Astrocyte (in vitro differentiated cells and primary cell): ENCODE measurements at regions not wholly inside any gene's neighbourhood (a gene's known extent, or its start where the extent isn't known, plus 50 kb on each side); places are given as distances from the start of the nearest gene placed in this dataset.

Experiments
- DNase-seq: peaks from one replicate; pipeline ENCODE4 v3.0.0-alpha.2; 2010; ENCODE audit warnings: low read depth
- FAIRE-seq: peaks from 2 replicates; lab custom pipeline; 2011; peaks lifted over from hg19 to GRCh38; lab: Jason Lieb, UNC
- H2AFZ ChIP-seq: 2 replicates; pipeline ENCODE4 v1.6.0; 2012; ENCODE audit warnings: low read depth, low read length, inconsistent platforms
- H3K27ac ChIP-seq: 2 replicates; pipeline ENCODE4 v1.5.1; 2011; ENCODE audit warnings: low read depth, low read length, inconsistent platforms
- H3K27me3 ChIP-seq: 2 replicates; pipeline ENCODE4 v1.6.0; 2011; ENCODE audit warnings: low read length, inconsistent platforms; ENCODE audit not compliant: insufficient read depth
- H3K36me3 ChIP-seq: 2 replicates; pipeline ENCODE4 v1.5.1; 2011; ENCODE audit warnings: low read length, inconsistent platforms; ENCODE audit not compliant: insufficient read depth
- H3K4me1 ChIP-seq: 2 replicates; pipeline ENCODE4 v1.5.1; 2011; ENCODE audit warnings: low read length, inconsistent platforms; ENCODE audit not compliant: insufficient read depth
- H3K4me2 ChIP-seq: 2 replicates; pipeline ENCODE4 v1.6.0; 2012; ENCODE audit warnings: low read length, inconsistent platforms
- H3K4me3 ChIP-seq: 2 replicates; pipeline ENCODE4 v1.5.1; 2011; ENCODE audit warnings: low read depth, mild to moderate bottlenecking, low read length, inconsistent platforms; ENCODE audit not compliant: insufficient read depth
- H3K79me2 ChIP-seq: 2 replicates; pipeline ENCODE4 v1.6.0; 2012; ENCODE audit warnings: mild to moderate bottlenecking, low read length, inconsistent platforms; ENCODE audit not compliant: insufficient read depth
- H3K9ac ChIP-seq: 2 replicates; pipeline ENCODE4 v1.6.0; 2012; ENCODE audit warnings: mild to moderate bottlenecking, low read length, inconsistent platforms
- H3K9me3 ChIP-seq: 2 replicates; pipeline ENCODE4 v1.5.1; 2012; ENCODE audit warnings: low read depth, mild to moderate bottlenecking, low read length, inconsistent platforms; ENCODE audit not compliant: insufficient read depth
- H4K20me1 ChIP-seq: 2 replicates; pipeline ENCODE4 v1.6.0; 2012; ENCODE audit warnings: low read length, inconsistent platforms; ENCODE audit not compliant: insufficient read depth
- H3K27ac Mint-ChIP-seq: one replicate; pipeline ENCODE4 v1.8.0; 2021; ENCODE audit warnings: mild to moderate bottlenecking, mixed read lengths; ENCODE audit not compliant: unreplicated experiment
- H3K27me3 Mint-ChIP-seq: one replicate; pipeline ENCODE4 v1.8.0; 2021; ENCODE audit warnings: low read depth, mixed read lengths; ENCODE audit not compliant: unreplicated experiment
- H3K36me3 Mint-ChIP-seq: one replicate; pipeline ENCODE4 v1.8.0; 2021; ENCODE audit warnings: low read depth, mixed read lengths; ENCODE audit not compliant: unreplicated experiment
- H3K4me1 Mint-ChIP-seq: one replicate; pipeline ENCODE4 v1.8.0; 2021; ENCODE audit warnings: low read depth, mixed read lengths; ENCODE audit not compliant: unreplicated experiment
- H3K4me3 Mint-ChIP-seq: one replicate; pipeline ENCODE4 v1.8.0; 2021; ENCODE audit warnings: mild to moderate bottlenecking, moderate library complexity, mixed read lengths; ENCODE audit not compliant: unreplicated experiment
- H3K9me3 Mint-ChIP-seq: one replicate; pipeline ENCODE4 v1.8.0; 2021; ENCODE audit warnings: mild to moderate bottlenecking, mixed read lengths; ENCODE audit not compliant: unreplicated experiment
- EZH2 ChIP-seq: IDR thresholded peaks from 2 replicates; pipeline ENCODE4 v1.6.1; 2012; ENCODE audit warnings: mild to moderate bottlenecking, low read length, inconsistent platforms; ENCODE audit not compliant: insufficient read depth
- TF ChIP-seq, protein P1 (sequence below): IDR thresholded peaks from 2 replicates; pipeline ENCODE4 v1.5.1; 2011; ENCODE audit warnings: low read depth, mild to moderate bottlenecking, inconsistent platforms, low read length, moderate library complexity; ENCODE audit not compliant: insufficient read depth

DNA sequence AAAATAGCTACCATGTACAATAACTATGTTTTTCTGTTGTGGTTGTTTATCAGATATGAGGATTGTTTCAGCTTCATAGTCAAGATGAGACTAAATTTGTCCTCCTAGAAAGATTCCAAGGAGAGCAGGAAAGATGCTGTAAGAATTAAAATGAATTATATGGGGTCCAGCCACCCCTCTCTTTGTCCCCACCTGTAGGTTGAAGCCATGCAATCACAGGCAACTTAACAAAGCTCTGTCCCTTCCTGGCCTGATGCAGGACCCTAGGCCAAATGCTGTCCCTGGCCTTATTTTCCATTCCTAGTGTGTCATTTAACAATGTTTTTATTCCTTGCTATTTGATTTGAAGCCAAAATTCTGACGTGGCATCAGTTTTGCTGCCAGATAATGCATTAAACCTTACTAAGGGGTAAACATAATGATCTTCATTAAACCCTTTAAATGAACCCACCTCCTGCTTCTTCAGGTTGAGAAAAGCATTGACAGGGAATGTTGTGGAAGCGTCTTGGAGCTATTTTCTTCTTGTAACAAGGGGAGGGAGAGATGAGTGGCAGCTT lies 240.9 kb upstream of the ZNF521 start:
- no peaks in the 10 kb centered on the region for H3K36me3 Mint-ChIP-seq
- Histone ChIP-seq H3K27ac (no peak overlapping the region), H3K36me3 (no peaks in the 10 kb centered on the region), H4K20me1 (no peaks in the 10 kb centered on the region), H3K4me2 (no peak overlapping the region), H2AFZ (no peak overlapping the region), H3K9ac (no peak overlapping the region), H3K79me2 (no peaks in the 10 kb centered on the region), H3K27me3 (no peaks in the 10 kb centered on the region), H3K4me1 (no peaks in the 10 kb centered on the region), H3K4me3 (no peak overlapping the region), H3K9me3 (no peaks in the 10 kb centered on the region)
- H3K4me3 Mint-ChIP-seq, result no peak overlapping the region
- FAIRE-seq (no peak), DNase-seq (no peak)
- H3K4me1 Mint-ChIP-seq, result peaks cover 8% of the 10 kb centered on the region
- no peak overlapping the region for H3K27ac Mint-ChIP-seq
- no peaks in the 10 kb centered on the region for H3K27me3 Mint-ChIP-seq
- H3K9me3 Mint-ChIP-seq, result peaks cover 2% of the 10 kb centered on the region
- TF ChIP-seq, protein P1, sequence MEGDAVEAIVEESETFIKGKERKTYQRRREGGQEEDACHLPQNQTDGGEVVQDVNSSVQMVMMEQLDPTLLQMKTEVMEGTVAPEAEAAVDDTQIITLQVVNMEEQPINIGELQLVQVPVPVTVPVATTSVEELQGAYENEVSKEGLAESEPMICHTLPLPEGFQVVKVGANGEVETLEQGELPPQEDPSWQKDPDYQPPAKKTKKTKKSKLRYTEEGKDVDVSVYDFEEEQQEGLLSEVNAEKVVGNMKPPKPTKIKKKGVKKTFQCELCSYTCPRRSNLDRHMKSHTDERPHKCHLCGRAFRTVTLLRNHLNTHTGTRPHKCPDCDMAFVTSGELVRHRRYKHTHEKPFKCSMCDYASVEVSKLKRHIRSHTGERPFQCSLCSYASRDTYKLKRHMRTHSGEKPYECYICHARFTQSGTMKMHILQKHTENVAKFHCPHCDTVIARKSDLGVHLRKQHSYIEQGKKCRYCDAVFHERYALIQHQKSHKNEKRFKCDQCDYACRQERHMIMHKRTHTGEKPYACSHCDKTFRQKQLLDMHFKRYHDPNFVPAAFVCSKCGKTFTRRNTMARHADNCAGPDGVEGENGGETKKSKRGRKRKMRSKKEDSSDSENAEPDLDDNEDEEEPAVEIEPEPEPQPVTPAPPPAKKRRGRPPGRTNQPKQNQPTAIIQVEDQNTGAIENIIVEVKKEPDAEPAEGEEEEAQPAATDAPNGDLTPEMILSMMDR, result no peak
- TF ChIP-seq EZH2, result no peak

DNA sequence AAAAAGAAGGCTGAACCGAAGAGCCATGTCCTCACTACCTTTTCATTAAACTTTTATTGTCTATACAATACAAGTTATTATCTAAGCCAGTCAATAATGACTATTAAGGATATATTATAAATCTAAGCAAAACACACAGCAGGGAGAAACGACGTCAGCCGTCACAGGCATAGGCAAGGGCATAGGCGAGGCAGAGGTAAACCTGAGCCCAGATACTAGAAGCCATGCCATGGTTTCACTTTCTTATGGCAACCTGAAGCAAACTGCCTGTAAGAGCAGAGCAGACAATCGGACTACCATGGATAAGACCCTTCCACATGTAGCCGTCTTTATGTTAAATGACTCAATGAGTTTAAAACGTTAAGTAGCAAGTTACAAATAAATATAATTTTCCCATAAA lies 238.5 kb upstream of the ZNF521 start:
- no peaks in the 10 kb centered on the region for H4K20me1 ChIP-seq
- H3K27me3 ChIP-seq, result no peaks in the 10 kb centered on the region
- TF ChIP-seq, protein P1, result no peak
- TF ChIP-seq EZH2, result no peak
- H3K9me3 ChIP-seq, result no peaks in the 10 kb centered on the region
- H3K79me2 ChIP-seq, result no peaks in the 10 kb centered on the region
- no peaks in the 10 kb centered on the region for H3K36me3 ChIP-seq
- H3K4me2 ChIP-seq, result no peak overlapping the region
- DNase-seq (no peak), FAIRE-seq (no peak)
- H2AFZ ChIP-seq, result no peak overlapping the region
- peaks cover 8% of the 10 kb centered on the region for H3K4me1 Mint-ChIP-seq
- H3K4me1 ChIP-seq, result no peaks in the 10 kb centered on the region
- no peaks in the 10 kb centered on the region for H3K36me3 Mint-ChIP-seq
- no peaks in the 10 kb centered on the region for H3K27me3 Mint-ChIP-seq
- H3K9ac ChIP-seq, result no peak overlapping the region
- no peak overlapping the region for H3K27ac ChIP-seq
- peaks cover 10% of the 10 kb centered on the region for H3K9me3 Mint-ChIP-seq
- no peak overlapping the region for H3K4me3 ChIP-seq
- no peak overlapping the region for H3K27ac Mint-ChIP-seq
- H3K4me3 Mint-ChIP-seq, result no peak overlapping the region

DNA sequence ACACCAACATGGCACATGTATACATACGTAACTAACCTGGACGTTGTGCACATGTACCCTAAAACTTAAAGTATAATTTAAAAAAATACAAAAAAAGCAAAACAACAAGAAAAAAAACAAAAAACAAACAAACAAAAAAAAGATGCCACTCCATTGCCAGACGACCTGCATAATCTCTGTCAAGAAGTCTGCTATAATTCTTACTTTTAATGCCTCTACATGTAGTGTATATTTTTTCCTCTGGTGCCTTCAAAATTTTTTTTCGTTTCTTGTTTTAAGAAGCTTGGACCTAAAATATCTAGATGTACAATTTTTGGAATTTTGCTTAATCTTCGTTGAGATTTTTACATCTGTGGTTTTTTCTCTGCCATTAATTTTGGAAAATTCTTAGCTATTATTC lies 235.6 kb upstream of the ZNF521 start:
- H3K36me3 ChIP-seq, result no peaks in the 10 kb centered on the region
- H2AFZ ChIP-seq, result no peak overlapping the region
- no peak overlapping the region for H3K9ac ChIP-seq
- no peak for TF ChIP-seq EZH2
- no peaks in the 10 kb centered on the region for H3K27me3 Mint-ChIP-seq
- H3K36me3 Mint-ChIP-seq, result no peaks in the 10 kb centered on the region
- peaks cover 10% of the 10 kb centered on the region for H3K9me3 Mint-ChIP-seq
- no peak overlapping the region for H3K4me3 Mint-ChIP-seq
- no peaks in the 10 kb centered on the region for H3K9me3 ChIP-seq
- no peak overlapping the region for H3K27ac ChIP-seq
- DNase-seq (no peak), FAIRE-seq (no peak)
- H3K4me1 ChIP-seq, result no peaks in the 10 kb centered on the region
- H3K27me3 ChIP-seq, result no peaks in the 10 kb centered on the region
- H3K4me2 ChIP-seq, result no peak overlapping the region
- no peaks in the 10 kb centered on the region for H4K20me1 ChIP-seq
- no peak overlapping the region for H3K4me3 ChIP-seq
- no peaks in the 10 kb centered on the region for H3K4me1 Mint-ChIP-seq
- H3K27ac Mint-ChIP-seq, result no peak overlapping the region
- no peaks in the 10 kb centered on the region for H3K79me2 ChIP-seq
